Sigmoid colon (tissue), 4 donors: ENCODE measurements at regions not wholly inside any gene's neighbourhood (a gene's known extent, or its start where the extent isn't known, plus 50 kb on each side); places are given as distances from the start of the nearest gene placed in this dataset.

Experiments used
- CTCF ChIP-seq, 4 experiments: fragments of 450-650 bp in 3 of 4; fragments of 200-600 bp in 1 of 4; IDR thresholded peaks; one replicate each; pipeline ENCODE4 v1.5.1; 2016 to 2019; ENCODE audit warnings: antibody characterized with exemption in 4 of 4, mild to moderate bottlenecking in 3 of 4, moderate library complexity in 2 of 4
- EP300 ChIP-seq, 4 donors: sonication (generic); formaldehyde crosslinking; IDR thresholded peaks; one replicate each; pipeline ENCODE4 v1.6.1; 2017; ENCODE audit warnings: antibody characterized with exemption in 4 of 4
- POLR2A ChIP-seq, 2 donors: fragments of 450-650 bp; IDR thresholded peaks; one replicate each; pipeline ENCODE4 v1.6.1; 2016; ENCODE audit warnings: antibody characterized with exemption in 2 of 2, mild to moderate bottlenecking in 2 of 2, moderate library complexity in 2 of 2
- POLR2AphosphoS5 ChIP-seq, 4 donors: sonication (generic); formaldehyde crosslinking; IDR thresholded peaks; one replicate each; pipeline ENCODE4 v1.6.1; 2017; ENCODE audit warnings: antibody characterized with exemption in 4 of 4

GRCh38 chr6:126167726-126168125 is 172.2 kb upstream of the CENPW start:
- TF ChIP-seq CTCF (IDR thresholded peaks at IDR 0.05), result no peak
- no peak for TF ChIP-seq POLR2AphosphoS5 (IDR thresholded peaks at IDR 0.05)
- no peak for TF ChIP-seq POLR2A (IDR thresholded peaks at IDR 0.05)
- TF ChIP-seq EP300 (IDR thresholded peaks at IDR 0.05), result no peak
